ENCODE measurements at regions not wholly inside any gene's neighbourhood (a gene's known extent, or its start where the extent isn't known, plus 50 kb on each side); places are given as distances from the start of the nearest gene placed in this dataset.

DNA sequence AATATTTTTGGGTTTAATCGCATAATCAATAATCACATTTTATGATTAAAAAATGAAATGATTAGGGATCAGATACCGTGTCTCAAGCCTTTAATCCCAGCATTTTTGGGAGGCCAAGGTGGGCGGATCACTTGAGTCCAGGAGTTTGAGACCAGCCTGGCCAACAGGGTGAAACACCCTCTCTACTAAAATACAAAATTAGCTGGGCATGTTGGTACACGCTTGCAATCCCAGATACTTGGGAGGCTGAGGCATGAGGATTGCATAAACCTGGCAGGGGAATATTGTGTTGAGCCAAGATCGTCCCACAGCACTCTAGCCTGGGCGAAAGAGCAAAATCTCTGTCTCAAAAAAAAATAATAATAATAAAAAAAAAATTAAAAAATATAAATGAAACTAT, 1581.4 kb downstream of the KCNT2 start:
- H3K4me1 ChIP-seq: no peaks in the 10 kb centered on the region
- TF ChIP-seq EP300 (IDR thresholded peaks at IDR 0.05): no peak
- TF ChIP-seq, protein P1, sequence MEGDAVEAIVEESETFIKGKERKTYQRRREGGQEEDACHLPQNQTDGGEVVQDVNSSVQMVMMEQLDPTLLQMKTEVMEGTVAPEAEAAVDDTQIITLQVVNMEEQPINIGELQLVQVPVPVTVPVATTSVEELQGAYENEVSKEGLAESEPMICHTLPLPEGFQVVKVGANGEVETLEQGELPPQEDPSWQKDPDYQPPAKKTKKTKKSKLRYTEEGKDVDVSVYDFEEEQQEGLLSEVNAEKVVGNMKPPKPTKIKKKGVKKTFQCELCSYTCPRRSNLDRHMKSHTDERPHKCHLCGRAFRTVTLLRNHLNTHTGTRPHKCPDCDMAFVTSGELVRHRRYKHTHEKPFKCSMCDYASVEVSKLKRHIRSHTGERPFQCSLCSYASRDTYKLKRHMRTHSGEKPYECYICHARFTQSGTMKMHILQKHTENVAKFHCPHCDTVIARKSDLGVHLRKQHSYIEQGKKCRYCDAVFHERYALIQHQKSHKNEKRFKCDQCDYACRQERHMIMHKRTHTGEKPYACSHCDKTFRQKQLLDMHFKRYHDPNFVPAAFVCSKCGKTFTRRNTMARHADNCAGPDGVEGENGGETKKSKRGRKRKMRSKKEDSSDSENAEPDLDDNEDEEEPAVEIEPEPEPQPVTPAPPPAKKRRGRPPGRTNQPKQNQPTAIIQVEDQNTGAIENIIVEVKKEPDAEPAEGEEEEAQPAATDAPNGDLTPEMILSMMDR (IDR thresholded peaks at IDR 0.05): no peak
- TF ChIP-seq POLR2A (IDR thresholded peaks at IDR 0.05): no peak
- H3K36me3 ChIP-seq: no peaks in the 10 kb centered on the region
- no peak for DNase-seq (ENCODE audit: low spot score in 2 of 2)
- H3K4me3 ChIP-seq: no peak overlapping the region
- H3K9me3 ChIP-seq: peaks cover 0 to 11% (median 0%) of the 10 kb centered on the region in 4 donors
- H3K27me3 ChIP-seq: no peaks in the 10 kb centered on the region
- no peak overlapping the region for H3K27ac ChIP-seq
- WGBS, 2 donors: 83 to 94% methylated on average over 6 of the region's 6 CpGs

DNA sequence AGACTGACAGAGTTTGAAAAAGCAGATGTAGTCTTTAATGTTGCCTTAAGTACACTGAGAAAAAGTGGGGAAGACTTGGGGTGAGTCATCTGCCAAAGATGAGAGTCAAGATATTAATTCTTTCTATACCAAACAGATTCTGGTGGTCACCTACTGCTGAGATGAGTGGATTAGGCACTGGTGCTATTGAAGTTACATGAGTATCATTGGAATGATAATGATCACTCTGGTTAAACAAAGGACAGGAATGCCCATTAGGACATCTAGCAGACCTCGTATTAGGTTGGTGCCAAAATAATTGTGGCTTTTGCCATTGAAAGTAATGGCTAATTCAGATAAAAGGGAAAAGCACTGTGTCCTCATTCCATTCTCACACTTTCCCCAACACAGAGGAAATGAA, 1588.9 kb downstream of the KCNT2 start:
- Histone ChIP-seq H3K4me3 (no peak overlapping the region), H3K27me3 (no peaks in the 10 kb centered on the region), H3K9me3 (no peaks in the 10 kb centered on the region), H3K27ac (no peak overlapping the region), H3K36me3 (no peaks in the 10 kb centered on the region), H3K4me1 (no peaks in the 10 kb centered on the region)
- no peak for DNase-seq (ENCODE audit: low spot score in 2 of 2)
- WGBS, 2 donors: 77 to 87% methylated on average over 1 of the region's 1 CpG
- no peak for TF ChIP-seq POLR2A (IDR thresholded peaks at IDR 0.05)
- TF ChIP-seq EP300 (IDR thresholded peaks at IDR 0.05): no peak
- TF ChIP-seq, protein P1 (IDR thresholded peaks at IDR 0.05): no peak

DNA sequence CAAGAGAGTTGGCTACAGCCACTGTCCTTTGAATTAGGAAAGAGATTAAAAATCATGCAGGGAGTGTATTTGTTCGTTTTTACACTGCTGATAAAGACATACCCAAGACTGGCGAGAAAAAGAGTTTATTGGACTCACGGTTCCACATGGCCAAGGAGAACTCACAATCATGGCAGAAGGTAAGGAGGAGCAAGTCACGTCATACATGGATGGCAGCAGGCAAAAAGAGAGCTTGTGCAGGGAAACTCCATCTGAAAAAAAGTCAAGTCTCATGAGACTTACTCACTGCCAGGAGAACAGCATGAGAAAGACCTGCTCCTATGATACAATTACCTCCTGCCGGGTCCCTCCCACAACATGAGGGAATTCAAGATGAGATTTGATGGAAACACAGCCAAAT, 1595.2 kb downstream of the KCNT2 start:
- no peak for TF ChIP-seq POLR2A (IDR thresholded peaks at IDR 0.05)
- TF ChIP-seq, protein P1 (IDR thresholded peaks at IDR 0.05): no peak
- TF ChIP-seq EP300 (IDR thresholded peaks at IDR 0.05): no peak
- 65 to 67% methylated on average over 5 of the region's 5 CpGs for WGBS, 2 donors
- no peak overlapping the region for H3K27ac ChIP-seq
- no peak overlapping the region for H3K4me3 ChIP-seq
- H3K27me3 ChIP-seq: no peaks in the 10 kb centered on the region
- H3K36me3 ChIP-seq: no peaks in the 10 kb centered on the region
- DNase-seq (ENCODE audit: low spot score in 2 of 2): no peak
- H3K9me3 ChIP-seq: no peaks in the 10 kb centered on the region
- H3K4me1 ChIP-seq: no peaks in the 10 kb centered on the region

DNA sequence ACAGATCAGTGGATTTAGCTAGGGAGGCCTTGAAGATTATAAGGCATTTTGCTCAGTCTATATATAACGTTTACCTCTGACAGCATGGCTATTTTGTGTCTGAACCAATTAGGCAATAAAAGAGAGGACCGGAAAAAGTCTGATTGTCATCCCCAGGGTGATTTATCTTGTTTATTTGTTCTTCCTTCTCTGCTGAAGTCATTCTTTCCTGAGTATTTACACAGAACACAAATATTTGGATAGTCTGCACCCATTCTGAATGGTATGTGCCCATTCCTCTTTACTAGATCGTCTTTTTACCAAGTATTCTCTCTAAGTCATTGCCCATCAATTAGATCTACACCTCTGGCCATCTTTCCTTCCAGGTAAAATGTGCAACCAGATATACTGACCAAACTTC, 1602.9 kb downstream of the KCNT2 start:
- DNase-seq (ENCODE audit: low spot score in 2 of 2): no peak
- no peaks in the 10 kb centered on the region for H3K4me1 ChIP-seq
- no peak overlapping the region for H3K4me3 ChIP-seq
- 46 to 48% methylated on average over 3 of the region's 3 CpGs for WGBS, 2 donors
- no peaks in the 10 kb centered on the region for H3K27me3 ChIP-seq
- H3K9me3 ChIP-seq: no peaks in the 10 kb centered on the region
- H3K27ac ChIP-seq: no peak overlapping the region
- TF ChIP-seq, protein P1 (IDR thresholded peaks at IDR 0.05): no peak
- no peak for TF ChIP-seq POLR2A (IDR thresholded peaks at IDR 0.05)
- no peak for TF ChIP-seq EP300 (IDR thresholded peaks at IDR 0.05)
- H3K36me3 ChIP-seq: no peaks in the 10 kb centered on the region

DNA sequence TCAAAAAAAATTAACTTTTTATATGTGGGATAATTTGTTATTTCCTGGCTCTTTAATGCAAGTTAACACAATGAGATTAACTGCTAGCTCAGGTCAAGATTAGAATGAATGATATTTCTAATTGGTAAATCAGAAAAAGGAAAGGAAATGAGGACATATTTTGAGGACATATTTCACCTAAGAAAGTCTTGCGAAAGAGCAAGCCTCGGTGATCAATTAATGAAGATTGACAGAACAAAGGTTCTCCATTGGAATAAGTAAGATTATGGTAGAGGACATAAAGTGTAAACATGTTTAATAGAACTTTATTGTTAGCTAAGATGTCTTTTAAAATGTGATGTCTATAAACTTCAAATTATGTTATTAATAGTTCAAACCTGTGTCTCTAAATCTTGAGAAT, 1617.8 kb downstream of the KCNT2 start:
- Histone ChIP-seq H3K9me3 (no peaks in the 10 kb centered on the region), H3K4me1 (no peaks in the 10 kb centered on the region), H3K27me3 (no peaks in the 10 kb centered on the region), H3K4me3 (no peak overlapping the region), H3K27ac (no peak overlapping the region), H3K36me3 (no peaks in the 10 kb centered on the region)
- no peak for TF ChIP-seq POLR2A (IDR thresholded peaks at IDR 0.05)
- TF ChIP-seq, protein P1 (IDR thresholded peaks at IDR 0.05): no peak
- TF ChIP-seq EP300 (IDR thresholded peaks at IDR 0.05): no peak
- no peak for DNase-seq (ENCODE audit: low spot score in 2 of 2)
- 90% methylated on average over 2 of the region's 2 CpGs for WGBS, 2 donors
